Thyroid gland (tissue), 4 donors: ENCODE measurements at regions not wholly inside any gene's neighbourhood (a gene's known extent, or its start where the extent isn't known, plus 50 kb on each side); places are given as distances from the start of the nearest gene placed in this dataset.

ENCODE experiments used
- DNase-seq, 2 donors: peaks; one replicate each; pipeline ENCODE4 v3.0.0-alpha.2; 2019
- H3K27ac ChIP-seq, 3 donors: fragments of 200-600 bp; sonication (generic); 1 replicate in 2 of 3; 2 replicates in 1 of 3; pipeline ENCODE4 v1.5.1; 2016 to 2019; ENCODE audit warnings: mild to moderate bottlenecking in 1 of 3, moderate library complexity in 1 of 3
- H3K27me3 ChIP-seq: fragments of 200-600 bp; sonication (generic); one replicate; pipeline ENCODE4 v1.5.1; 2019
- H3K36me3 ChIP-seq, 2 donors: fragments of 200-600 bp; sonication (generic); one replicate each; pipeline ENCODE4 v1.5.1; 2016 to 2019
- H3K4me1 ChIP-seq, 2 donors: fragments of 200-600 bp; sonication (generic); one replicate each; pipeline ENCODE4 v1.5.1; 2017 to 2019
- H3K4me3 ChIP-seq, 3 donors: fragments of 200-600 bp; sonication (generic); replicated peaks in 1 of 3; 1 replicate in 2 of 3; 2 replicates in 1 of 3; pipeline ENCODE4 v1.5.1; 2016; ENCODE audit warnings: mild to moderate bottlenecking in 1 of 3
- H3K9me3 ChIP-seq: fragments of 200-600 bp; sonication (generic); one replicate; pipeline ENCODE4 v1.5.1; 2017
- CTCF ChIP-seq, 6 experiments: fragments of 200-600 bp in 3 of 6; fragments of 450-650 bp in 3 of 6; sonication (generic) in 3 of 6; IDR thresholded peaks; one replicate each; pipeline ENCODE4 v1.5.1; 2016 to 2019; ENCODE audit warnings: antibody characterized with exemption in 6 of 6, mild to moderate bottlenecking in 2 of 6, inconsistent platforms in 1 of 6, moderate library complexity in 1 of 6
- POLR2A ChIP-seq, 2 donors: fragments of 450-650 bp; IDR thresholded peaks; one replicate each; pipeline ENCODE4 v1.6.1; 2017; ENCODE audit warnings: antibody characterized with exemption in 2 of 2, mild to moderate bottlenecking in 2 of 2, moderate library complexity in 1 of 2
- WGBS, 2 donors: methylation state at CpG; one replicate each; pipeline ENCODE4 v1.1.5; 2017; 5-methylcytosine and 5-hydroxymethylcytosine counted together
- intact Hi-C: fragments of 100-400 bp; cut with DNase I; formaldehyde crosslinking; loops from one replicate; pipeline ENCODE4 v1.15.1; 2023

- TF ChIP-seq POLR2A (IDR thresholded peaks at IDR 0.05) (no peak), CTCF (IDR thresholded peaks at IDR 0.05) (no peak)
- intact Hi-C loops, result no loop called here
- Histone ChIP-seq H3K36me3 (no peaks in the 10 kb centered on the region), H3K27ac (no peak overlapping the region), H3K9me3 (no peaks in the 10 kb centered on the region), H3K4me1 (no peaks in the 10 kb centered on the region), H3K27me3 (no peaks in the 10 kb centered on the region), H3K4me3 (no peak overlapping the region)
- no peak for DNase-seq
- WGBS, 2 donors, result 84 to 88% methylated on average over 1 of the region's 1 CpG
These were observed 173.2 kb upstream of the MTPN start for GRCh38 chr7:136150311-136150710.

GRCh38 chr7:136148920-136149319, 171.8 kb upstream of the MTPN start:
- intact Hi-C loops, result no loop called here
- Histone ChIP-seq H3K4me3 (no peak overlapping the region), H3K27ac (no peak overlapping the region), H3K27me3 (no peaks in the 10 kb centered on the region), H3K9me3 (no peaks in the 10 kb centered on the region), H3K4me1 (no peaks in the 10 kb centered on the region), H3K36me3 (no peaks in the 10 kb centered on the region)
- TF ChIP-seq CTCF (IDR thresholded peaks at IDR 0.05) (no peak), POLR2A (IDR thresholded peaks at IDR 0.05) (no peak)
- WGBS, 2 donors, result 84 to 92% methylated on average over 5 of the region's 5 CpGs
- no peak for DNase-seq

GRCh38 chr7:136146925-136147324, 169.8 kb upstream of the MTPN start:
- intact Hi-C loops, result no loop called here
- H3K9me3 ChIP-seq, result no peaks in the 10 kb centered on the region
- no peaks in the 10 kb centered on the region for H3K36me3 ChIP-seq
- no peak overlapping the region for H3K27ac ChIP-seq
- no peak overlapping the region for H3K4me3 ChIP-seq
- H3K27me3 ChIP-seq, result no peaks in the 10 kb centered on the region
- 95 to 96% methylated on average over 1 of the region's 1 CpG for WGBS, 2 donors
- no peak for DNase-seq
- no peak for TF ChIP-seq CTCF (IDR thresholded peaks at IDR 0.05)
- no peak for TF ChIP-seq POLR2A (IDR thresholded peaks at IDR 0.05)
- H3K4me1 ChIP-seq, result peaks cover 0 to 5% of the 10 kb centered on the region in 2 donors

GRCh38 chr7:136144182-136144581, 167.0 kb upstream of the MTPN start:
- intact Hi-C loops, result no loop called here
- Histone ChIP-seq H3K4me3 (no peak overlapping the region), H3K4me1 (peaks cover 0 to 5% of the 10 kb centered on the region in 2 donors), H3K9me3 (no peaks in the 10 kb centered on the region), H3K27me3 (no peaks in the 10 kb centered on the region), H3K27ac (no peak overlapping the region), H3K36me3 (no peaks in the 10 kb centered on the region)
- 51 to 52% methylated on average over 2 of the region's 2 CpGs for WGBS, 2 donors
- peak in 1 of 2 donors; percentile 4 for DNase-seq
- TF ChIP-seq CTCF (IDR thresholded peaks at IDR 0.05), result no peak
- no peak for TF ChIP-seq POLR2A (IDR thresholded peaks at IDR 0.05)

- Histone ChIP-seq H3K4me1 (peaks cover 0 to 12% of the 10 kb centered on the region in 2 donors), H3K27ac (no peak overlapping the region), H3K4me3 (no peak overlapping the region), H3K9me3 (no peaks in the 10 kb centered on the region), H3K27me3 (no peaks in the 10 kb centered on the region), H3K36me3 (no peaks in the 10 kb centered on the region)
- intact Hi-C loops, result no loop called here
- TF ChIP-seq POLR2A (IDR thresholded peaks at IDR 0.05) (no peak), CTCF (IDR thresholded peaks at IDR 0.05) (no peak)
- DNase-seq, result no peak
These were observed 166.1 kb upstream of the MTPN start for GRCh38 chr7:136143271-136143670.
